Lower leg skin (tissue), 4 donors: ENCODE measurements at regions not wholly inside any gene's neighbourhood (a gene's known extent, or its start where the extent isn't known, plus 50 kb on each side); places are given as distances from the start of the nearest gene placed in this dataset.

Experiments
- DNase-seq, 2 donors: peaks; one replicate each; pipeline ENCODE4 v3.0.0-alpha.2; 2019; ENCODE audit warnings: low spot score in 2 of 2
- H3K4me3 ChIP-seq: fragments of 200-600 bp; sonication (generic); 2 replicates; pipeline ENCODE4 v1.5.1; 2017; ENCODE audit warnings: mild to moderate bottlenecking, low read depth; ENCODE audit not compliant: poor library complexity, severe bottlenecking
- CTCF ChIP-seq, 3 donors: fragments of 450-650 bp; IDR thresholded peaks; one replicate each; pipeline ENCODE4 v1.5.1; 2016; ENCODE audit warnings: antibody characterized with exemption in 3 of 3, mild to moderate bottlenecking in 3 of 3, moderate library complexity in 2 of 3
- POLR2A ChIP-seq, 2 donors: fragments of 450-650 bp; IDR thresholded peaks; one replicate each; pipeline ENCODE4 v1.6.1; 2016 to 2017; ENCODE audit warnings: antibody characterized with exemption in 2 of 2, mild to moderate bottlenecking in 1 of 2, moderate library complexity in 1 of 2
- WGBS, 2 donors: methylation state at CpG; one replicate each; pipeline ENCODE4 v1.1.5; 2018; 5-methylcytosine and 5-hydroxymethylcytosine counted together
- intact Hi-C: fragments of 100-400 bp; cut with DNase I; formaldehyde crosslinking; loops from one replicate; pipeline ENCODE4 v1.15.0; 2023; ENCODE audit warnings: low total_unique reads

DNA sequence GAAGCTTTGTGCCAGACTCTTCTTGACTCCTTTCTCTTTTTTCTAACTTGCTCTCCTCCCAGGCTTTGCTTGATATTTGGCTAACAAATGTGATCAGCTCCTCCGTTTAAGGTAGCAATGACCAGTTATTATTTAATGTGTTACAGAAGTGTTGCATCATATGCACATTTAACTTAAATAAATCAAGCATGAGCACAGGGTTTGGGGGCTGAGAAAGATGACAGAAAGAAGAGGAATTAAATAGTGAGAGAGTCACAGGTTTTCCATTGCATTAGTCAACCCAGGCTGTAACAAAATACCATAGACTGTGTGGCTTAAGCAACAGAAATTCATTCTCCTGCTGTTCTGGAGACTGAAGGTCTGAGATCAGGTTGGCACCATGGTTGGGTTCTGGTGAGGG lies 343.8 kb downstream of the RPRM start:
- WGBS, 2 donors, result 60 to 65% methylated on average over 1 of the region's 1 CpG
- TF ChIP-seq POLR2A (IDR thresholded peaks at IDR 0.05) (no peak), CTCF (IDR thresholded peaks at IDR 0.05) (no peak)
- H3K4me3 ChIP-seq, result no peak overlapping the region
- intact Hi-C loops, result no loop called here
- DNase-seq, result no peak

- WGBS, 2 donors, result 87 to 89% methylated on average over 4 of the region's 4 CpGs
- DNase-seq, result no peak
- intact Hi-C loops, result no loop called here
- no peak overlapping the region for H3K4me3 ChIP-seq
- no peak for TF ChIP-seq CTCF (IDR thresholded peaks at IDR 0.05)
- no peak for TF ChIP-seq POLR2A (IDR thresholded peaks at IDR 0.05)
Measured at GRCh38 chr2:153133716-153134115, 344.8 kb downstream of the RPRM start.

DNA sequence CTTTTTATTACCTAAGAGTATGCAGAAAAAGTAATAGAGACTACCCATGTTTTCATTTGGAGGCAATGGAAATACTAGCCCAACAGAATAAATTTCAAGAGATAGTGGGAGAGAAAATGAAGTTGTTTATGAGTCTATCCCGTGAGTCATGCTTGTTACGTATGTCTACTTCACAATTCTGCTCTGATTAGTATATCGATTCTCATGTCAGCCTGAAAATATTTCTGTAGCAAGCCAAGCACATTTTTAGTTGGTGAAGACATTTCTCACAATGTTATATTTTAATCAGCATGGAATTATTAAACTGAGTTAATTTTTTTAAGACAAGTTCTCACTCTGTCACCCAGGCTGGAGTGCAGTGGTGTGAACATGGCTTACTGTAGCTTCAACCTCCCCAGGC lies 346.1 kb downstream of the RPRM start:
- DNase-seq, result no peak
- intact Hi-C loops, result no loop called here
- no peak overlapping the region for H3K4me3 ChIP-seq
- WGBS, 2 donors, result 59 to 62% methylated on average over 3 of the region's 3 CpGs
- TF ChIP-seq CTCF (IDR thresholded peaks at IDR 0.05), result no peak
- TF ChIP-seq POLR2A (IDR thresholded peaks at IDR 0.05), result no peak

- intact Hi-C loops, result no loop called here
- no peak overlapping the region for H3K4me3 ChIP-seq
- 65 to 66% methylated on average over 1 of the region's 1 CpG for WGBS, 2 donors
- TF ChIP-seq POLR2A (IDR thresholded peaks at IDR 0.05) (no peak), CTCF (IDR thresholded peaks at IDR 0.05) (no peak)
- no peak for DNase-seq
Measured at GRCh38 chr2:153115141-153115540, 363.4 kb downstream of the RPRM start.

DNA sequence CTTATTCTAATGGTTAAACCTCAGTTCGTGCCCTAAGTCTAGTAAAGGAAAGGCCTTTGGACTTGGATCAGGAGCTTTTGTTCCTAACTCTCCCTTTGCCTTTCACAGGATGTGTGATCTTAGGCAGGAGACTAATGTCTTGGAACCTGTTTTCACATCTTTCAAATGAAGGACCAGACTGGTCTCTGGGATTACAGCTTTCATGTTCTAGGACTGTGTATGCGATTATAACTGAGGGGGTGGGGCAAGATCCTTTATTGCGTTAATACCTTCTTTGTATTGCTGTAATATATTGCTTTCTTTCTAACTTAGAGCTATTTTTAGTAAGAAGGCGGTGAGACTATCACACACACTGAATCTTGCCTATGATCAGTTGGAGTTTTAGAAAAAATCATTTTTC lies 368.1 kb downstream of the RPRM start:
- DNase-seq, result no peak
- no peak for TF ChIP-seq CTCF (IDR thresholded peaks at IDR 0.05)
- no peak for TF ChIP-seq POLR2A (IDR thresholded peaks at IDR 0.05)
- intact Hi-C loops, result no loop called here
- no peak overlapping the region for H3K4me3 ChIP-seq
- 70 to 73% methylated on average over 4 of the region's 4 CpGs for WGBS, 2 donors

DNA sequence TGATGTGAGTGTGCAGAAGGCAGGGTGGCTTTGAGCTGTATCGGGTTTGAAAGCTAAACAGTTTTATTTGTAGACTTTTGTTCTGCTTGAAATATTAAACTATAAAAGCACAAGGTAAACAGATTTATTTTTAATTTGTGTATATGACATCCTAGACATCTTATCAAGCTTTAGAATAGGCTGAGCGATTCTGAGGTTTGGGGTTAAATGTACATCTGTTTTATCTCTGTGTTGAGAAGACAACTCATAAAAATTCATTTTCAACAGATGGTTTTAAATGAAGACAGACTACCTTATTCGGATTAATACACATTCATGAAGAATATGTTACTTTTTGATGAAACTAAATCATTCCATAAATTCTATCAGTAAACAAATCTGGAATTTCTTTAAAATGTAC lies 368.8 kb downstream of the RPRM start:
- intact Hi-C loops, result no loop called here
- H3K4me3 ChIP-seq, result no peak overlapping the region
- WGBS, 2 donors, result 60 to 74% methylated on average over 3 of the region's 3 CpGs
- no peak for DNase-seq
- no peak for TF ChIP-seq POLR2A (IDR thresholded peaks at IDR 0.05)
- no peak for TF ChIP-seq CTCF (IDR thresholded peaks at IDR 0.05)
